GM19043 (cell line): ENCODE measurements at regions not wholly inside any gene's neighbourhood (a gene's known extent, or its start where the extent isn't known, plus 50 kb on each side); places are given as distances from the start of the nearest gene placed in this dataset.
"Not testable (repeated sequence)": the region's sequence is repeated elsewhere in the genome, so short reads cannot be mapped to it uniquely, and the experiment has no call there.

Experiments
- ATAC-seq: cut with Tn5 transposase; IDR thresholded peaks from one replicate; pipeline ENCODE4 v1.9.1; 2021; ENCODE audit warnings: low read depth; ENCODE audit not compliant: unreplicated experiment

DNA sequence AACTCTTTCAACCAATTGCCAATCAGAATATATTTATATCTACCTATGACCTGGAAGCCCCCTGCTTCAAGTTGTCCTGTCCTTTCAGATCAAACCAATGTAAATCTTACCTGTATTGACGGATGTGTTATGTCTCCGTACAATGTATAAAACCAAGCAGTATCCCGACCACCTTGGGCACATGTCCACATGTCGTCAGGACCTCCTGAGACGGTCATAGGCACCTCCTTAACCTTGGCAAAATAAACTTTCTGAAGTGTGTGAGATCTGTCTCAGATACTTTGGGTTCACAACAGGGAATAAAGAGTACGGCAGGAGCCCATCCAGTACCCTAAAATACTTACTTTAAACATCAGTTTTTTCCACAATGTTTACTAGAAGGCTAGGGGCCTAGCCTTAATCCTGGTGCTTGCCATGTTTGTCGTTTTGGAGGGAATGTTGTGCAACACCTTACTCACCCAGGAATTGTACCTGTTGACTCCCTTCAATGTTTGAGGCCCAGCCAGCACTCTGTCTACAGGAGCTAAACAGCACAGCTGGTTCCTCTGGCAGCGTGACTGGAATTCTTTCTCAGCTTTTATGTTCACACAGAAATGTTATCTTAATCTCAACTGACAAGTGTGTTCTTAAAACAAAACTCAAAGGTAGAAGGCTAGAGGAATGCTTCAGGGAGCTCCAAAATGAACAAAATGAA, 90.8 kb upstream of the USP25 start:
- ATAC-seq, result no peak

DNA sequence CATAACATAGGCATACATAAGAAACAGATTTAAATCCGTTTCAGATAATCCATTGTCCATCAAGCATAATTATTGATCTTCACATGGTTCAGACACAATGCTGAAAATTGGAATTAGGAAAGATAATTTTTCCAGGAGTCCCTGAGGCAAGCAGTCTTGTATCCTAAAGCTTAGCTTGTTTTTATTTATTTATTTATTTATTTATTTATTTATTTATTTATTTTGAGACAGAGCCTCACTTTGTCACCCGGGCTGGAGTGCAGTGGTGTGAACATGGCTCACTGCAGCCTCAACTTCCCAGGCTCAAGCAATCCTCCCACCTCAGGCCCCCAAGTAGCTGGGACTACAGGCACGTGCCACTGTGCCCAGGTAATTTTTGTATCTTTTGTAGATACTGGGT, 89.7 kb upstream of the USP25 start:
- not testable (repeated sequence) for ATAC-seq

DNA sequence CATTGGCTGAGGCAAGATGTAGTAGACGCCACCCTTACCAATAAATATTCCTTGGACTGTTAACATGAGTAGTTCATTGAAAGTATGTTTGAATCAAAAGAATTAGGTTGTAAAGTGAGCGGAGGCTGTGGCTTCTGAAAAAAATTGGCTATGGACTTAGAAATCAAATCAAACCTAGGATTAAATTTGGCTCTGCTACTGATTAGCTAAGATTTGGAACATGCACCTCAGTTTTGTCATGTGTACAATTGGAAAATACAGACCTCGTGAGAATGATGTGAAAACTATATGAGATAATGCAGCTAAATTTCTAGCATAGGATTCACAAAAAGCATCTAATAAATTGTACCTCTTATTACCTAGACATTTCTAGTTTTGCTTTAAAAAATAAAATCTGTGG, 85.3 kb upstream of the USP25 start:
- ATAC-seq, result no peak

DNA sequence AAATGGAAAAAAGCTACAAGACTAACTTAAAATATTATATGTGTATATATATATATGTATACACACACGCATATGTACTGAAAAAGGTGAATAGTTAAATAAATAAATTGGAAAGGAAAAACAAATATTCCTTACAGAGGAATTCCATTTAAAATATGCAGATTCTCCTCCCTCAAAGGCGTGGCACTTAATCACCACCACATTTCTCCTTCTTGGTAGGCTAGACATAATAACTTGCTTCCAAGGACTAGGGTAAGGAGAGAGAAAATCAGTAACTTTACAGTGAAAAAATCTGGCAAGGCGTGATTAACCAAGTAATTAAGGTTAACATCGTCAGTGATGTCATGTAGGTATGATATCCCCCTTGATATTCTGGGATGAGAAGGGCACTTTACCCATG, 84.0 kb upstream of the USP25 start:
- ATAC-seq, result no peak

DNA sequence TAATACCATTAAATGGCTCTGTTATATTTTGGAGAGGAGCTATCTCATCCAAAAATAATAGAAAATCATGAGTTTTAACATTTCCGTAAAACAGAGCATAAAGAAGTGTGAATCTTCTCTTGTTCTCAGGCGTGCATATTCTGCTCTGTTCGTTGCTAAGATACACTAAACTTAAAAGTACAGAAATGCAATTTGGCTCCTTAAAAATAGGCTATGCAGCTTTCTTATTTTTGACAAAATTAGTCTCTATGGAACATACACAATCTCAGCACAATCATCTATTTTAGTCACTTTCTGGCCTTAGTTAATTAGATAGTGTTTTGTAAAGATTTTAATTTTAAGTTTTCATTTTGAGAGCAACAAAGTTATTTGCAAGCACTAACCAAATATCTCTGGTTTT, 79.0 kb upstream of the USP25 start:
- ATAC-seq, result no peak

DNA sequence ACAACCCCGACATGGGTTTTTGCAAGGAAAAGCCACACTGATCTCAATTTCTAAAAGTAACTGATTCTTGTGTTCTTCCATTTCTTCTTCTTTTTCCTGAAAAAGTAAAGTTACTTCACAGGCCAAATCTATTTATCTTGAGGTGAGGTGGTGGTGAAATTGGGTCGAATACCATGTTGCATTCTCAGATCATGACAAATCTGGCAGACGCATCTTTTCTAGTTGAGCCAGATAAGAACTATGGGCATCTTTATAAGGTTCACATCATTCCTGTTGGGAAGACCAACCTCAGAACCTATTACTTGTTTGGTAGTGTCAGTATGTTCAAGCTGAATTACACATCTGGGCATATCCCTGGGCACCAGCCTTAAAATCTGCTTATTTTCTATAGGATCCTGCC, 78.6 kb upstream of the USP25 start:
- no peak for ATAC-seq

DNA sequence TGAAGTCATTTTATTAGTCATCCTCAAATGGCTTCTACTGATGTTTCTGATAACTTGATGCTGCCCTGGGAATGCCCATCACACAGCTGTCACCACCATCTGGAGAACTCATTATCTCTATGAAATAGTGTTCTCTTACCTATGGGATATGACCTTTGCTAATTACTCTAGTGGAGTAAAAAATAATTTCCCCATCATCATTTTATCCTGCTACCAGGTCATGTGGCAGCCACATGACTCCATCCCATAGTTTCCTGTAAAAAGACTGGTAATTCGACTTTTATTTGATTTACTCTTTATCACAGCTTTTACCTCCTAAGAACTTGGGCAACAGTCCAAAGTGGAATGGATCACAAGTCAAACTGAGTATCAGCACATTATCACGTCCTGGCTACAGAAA, 76.1 kb upstream of the USP25 start:
- ATAC-seq, result no peak

DNA sequence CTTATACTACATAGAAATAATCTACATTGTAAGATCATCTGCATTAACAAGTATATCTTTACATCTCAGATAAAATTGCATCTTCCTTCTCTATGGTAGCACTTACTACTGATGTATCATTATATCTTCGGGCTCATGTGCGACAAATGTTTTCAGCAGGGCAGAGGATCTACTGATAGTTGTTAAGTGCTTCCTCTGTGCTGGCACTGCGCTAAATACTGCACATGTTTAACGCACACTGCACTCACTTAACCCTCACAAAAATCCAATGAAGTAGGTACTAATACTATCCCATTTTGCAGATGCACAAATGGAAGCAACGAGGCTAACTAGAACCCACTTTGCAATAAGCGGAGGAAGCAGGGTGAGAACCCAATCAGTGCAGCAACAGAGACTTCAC, 75.6 kb upstream of the USP25 start:
- no peak for ATAC-seq

DNA sequence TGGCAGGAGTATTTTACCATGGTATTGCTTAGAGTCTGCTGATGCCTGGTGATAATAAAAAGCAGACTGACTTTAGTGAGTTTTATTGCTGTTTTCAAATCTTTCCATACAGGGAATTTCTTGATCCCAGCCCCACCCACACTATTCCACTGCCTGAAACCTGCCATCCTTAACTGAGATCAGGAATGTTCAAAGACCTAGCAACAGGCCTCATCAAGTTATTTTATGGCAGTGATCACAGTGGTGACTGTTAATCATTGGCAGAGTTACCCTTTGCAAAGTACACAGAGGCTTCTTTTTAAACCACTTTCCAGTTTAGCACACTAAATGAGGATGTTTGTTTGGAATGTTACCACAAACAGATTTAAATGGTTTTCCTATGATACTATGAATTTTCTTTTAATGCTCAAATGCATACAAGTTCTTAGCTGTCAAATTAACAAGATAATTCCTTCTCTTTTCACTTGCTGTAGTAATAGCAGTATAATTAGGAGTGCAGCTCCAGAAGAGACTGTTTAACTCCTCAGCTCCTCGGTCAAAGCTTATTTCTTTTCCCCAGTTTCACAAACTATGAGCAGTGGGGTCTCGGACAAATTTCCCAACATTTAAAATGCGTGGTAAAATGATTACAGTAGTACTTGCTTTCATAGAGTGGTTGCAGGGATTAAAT, 69.9 kb upstream of the USP25 start:
- ATAC-seq, result no peak

DNA sequence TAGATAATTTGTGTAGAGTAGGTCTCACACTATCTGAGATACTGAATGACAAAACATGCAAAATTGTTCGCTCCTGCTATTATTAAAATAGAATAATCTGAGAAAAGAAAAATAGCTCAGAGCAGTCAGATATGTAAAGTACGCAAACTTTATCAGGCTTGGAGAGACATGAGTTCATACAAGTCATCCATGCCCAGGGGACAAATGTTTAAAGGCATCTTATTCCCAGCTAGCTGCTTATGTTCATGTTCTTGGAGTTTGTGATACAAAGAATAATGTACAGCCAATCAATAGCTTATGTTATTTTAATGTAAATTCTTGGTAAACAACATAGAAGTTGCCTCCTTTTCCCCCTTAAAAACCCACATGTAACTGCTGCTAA, 69.4 kb upstream of the USP25 start:
- no peak for ATAC-seq

DNA sequence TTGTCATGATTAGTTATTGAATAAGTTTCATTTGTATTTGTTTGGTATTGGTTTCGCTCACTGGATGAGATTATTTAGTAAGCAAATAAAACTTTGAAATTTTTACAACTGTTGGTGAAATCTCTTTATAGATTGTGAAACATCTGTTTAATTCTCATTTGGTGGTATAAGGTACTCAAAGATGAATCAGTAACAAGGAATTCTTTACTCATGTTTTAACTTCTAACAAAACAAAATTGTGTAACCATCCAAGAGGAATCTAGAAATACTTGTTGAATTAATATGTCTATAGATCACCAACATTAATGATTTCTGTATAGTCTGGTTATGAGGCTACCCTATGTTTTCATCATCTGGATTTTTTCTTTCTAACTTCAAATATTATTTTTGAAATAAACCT, 62.8 kb upstream of the USP25 start:
- ATAC-seq, result no peak

DNA sequence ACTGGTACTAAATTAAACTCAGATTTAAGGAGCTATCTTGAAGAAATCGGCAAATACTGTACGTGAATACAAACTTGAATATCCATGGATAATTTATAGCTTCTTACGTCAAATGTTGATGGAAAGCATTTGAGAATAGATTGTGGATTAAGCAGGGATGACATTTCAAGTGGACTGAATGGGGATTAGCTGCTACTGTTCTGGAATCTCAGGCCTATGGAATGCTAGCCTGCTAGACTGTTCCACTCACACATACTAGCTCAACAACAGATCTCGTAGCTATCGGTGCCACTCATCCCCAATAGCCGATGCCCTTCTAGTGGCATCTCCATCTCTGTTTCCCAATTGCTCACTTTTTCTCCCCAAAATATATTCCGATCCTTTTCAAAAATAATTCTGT, 62.0 kb upstream of the USP25 start:
- ATAC-seq, result no peak

DNA sequence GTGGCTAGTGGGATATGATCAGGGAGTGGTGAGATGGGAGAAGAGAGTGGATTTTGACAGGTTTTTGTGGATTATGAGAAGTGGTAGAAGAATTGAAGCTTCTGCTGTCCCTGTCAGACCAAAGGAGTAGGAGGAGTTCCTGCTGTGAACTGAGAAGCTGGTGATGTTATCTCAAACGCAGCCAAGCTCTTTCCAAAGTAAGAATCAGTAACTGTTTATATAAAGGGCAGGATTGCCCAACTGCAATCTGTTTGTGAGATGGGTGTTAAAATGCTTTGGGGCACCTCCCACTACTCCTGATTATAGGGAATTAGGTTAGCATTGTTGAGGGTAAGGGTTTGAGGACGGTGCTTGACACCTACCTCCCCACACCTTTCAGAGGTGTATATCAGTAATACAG, 60.5 kb upstream of the USP25 start:
- ATAC-seq, result no peak

DNA sequence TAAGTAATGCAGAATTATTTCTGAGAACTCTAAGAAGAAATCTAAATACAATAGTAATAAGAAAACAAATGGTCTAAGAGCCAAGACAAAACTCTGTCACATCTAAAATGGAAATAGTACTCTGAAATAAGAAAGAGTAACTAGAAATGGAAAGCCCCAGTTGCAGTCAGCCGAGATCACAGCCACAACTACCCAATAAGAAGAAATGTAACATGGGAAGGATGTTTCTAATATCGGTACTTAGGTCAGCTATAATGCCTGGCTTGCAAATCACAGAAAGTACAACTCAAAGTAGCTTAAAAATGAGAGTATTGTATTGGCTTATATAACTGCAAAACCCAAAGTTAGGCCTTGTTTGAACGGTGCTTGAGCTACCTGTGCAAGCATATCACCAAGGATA, 58.6 kb upstream of the USP25 start:
- no peak for ATAC-seq

DNA sequence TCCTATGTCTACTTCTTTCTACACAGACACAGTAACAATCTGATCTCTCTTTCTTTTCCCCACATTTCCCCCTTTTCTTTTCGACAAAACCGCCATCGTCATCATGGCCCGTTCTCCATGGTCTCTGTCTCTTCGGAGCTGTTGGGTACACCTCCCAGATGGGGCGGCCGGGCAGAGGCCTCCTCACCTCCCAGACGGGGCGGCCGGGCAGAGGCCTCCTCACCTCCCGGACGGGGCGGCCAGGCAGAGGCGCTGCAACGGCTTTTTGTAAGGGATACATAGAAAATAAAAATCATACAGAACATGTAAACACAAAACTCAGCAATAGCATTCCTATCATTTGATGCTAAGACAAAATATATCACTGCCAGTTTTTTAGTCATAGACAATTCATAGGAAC, 57.2 kb upstream of the USP25 start:
- not testable (repeated sequence) for ATAC-seq

DNA sequence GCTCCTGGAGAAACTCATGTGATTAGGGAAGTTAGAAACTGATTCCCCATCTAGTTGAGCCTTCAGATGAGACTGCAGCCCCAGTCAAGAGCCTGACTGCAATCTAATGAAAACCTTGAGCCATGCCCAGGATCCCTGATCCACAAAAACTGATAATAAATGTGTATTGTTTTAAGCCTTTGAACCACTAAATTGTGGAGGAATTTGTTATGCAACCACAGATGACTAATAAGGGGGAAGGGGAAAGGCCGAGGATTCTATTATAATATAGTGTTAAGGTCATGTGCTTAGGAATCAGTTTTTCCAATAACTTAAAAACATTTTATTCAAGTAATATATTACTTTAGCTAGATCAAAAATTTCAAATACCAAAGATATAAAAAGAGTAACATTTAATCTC, 52.8 kb upstream of the USP25 start:
- no peak for ATAC-seq

DNA sequence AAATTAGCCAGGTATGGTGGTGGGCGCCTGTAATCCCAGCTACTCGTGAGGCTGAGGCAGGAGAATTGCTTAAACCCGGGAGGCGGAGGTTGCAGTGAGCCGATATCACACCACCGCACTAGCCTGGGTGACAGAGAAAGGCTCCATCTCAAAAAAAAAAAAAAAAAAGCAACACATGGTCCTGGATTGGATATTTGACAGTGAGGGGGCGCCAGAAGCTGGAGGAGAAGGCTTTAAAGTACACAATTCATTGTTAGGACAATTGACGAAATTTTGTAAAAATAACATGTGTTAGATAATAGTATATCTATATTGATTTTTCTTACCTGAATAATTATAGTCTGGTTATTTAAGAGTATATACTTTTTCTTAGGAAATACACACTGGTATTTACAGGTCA, 50.2 kb upstream of the USP25 start:
- ATAC-seq, result no peak
